ENCODE measurements at regions not wholly inside any gene's neighbourhood (a gene's known extent, or its start where the extent isn't known, plus 50 kb on each side); places are given as distances from the start of the nearest gene placed in this dataset.

DNA sequence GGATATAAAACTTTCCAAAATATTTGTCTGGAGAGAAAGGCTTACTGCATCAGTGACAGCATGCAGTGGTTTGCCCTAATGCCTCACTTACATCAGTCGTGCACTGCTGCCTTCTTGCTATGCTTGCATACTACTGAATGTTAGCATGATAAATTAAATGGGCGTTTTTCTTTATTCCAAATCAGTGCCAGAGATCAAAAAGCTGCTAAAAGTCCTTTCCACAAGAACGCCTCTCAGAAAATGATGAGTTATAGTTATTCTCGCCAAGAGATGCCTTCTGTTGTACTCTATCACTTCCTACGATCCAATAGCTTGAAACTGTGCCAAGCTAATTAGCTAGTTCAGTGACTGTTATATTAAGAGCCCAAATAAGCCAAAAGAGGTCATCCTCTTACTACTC is 345.8 kb upstream of the ROBO2 start:
- no peak for DNase-seq (ENCODE audit: low read depth)

DNA sequence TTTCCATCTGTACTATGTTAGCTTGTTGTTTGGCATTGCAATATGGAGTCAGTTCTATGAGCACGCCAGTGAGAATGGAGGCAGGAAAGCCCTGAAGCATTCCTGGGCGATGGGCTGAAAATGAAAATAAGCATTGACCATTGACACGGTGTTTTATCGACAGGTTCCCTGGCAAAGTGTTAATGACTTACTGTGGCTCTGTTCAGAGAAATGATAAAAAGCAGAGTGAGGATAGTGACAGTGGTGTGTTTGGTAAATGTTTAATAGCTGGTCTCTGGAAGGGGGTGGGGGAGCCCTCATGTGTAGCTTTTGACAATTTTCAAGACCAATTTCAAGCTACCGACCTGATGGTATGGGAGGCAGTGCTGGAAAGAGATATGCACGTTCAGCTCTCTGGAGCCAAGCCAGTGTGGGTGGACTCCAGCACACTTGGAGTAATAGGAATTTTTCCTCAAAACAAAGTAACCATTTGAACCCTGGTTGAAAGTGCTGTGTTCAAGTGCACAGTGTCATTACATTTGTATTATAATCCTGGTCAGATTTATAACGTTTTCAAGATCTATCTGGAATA is 341.7 kb upstream of the ROBO2 start:
- no peak for DNase-seq (ENCODE audit: low read depth)

DNA sequence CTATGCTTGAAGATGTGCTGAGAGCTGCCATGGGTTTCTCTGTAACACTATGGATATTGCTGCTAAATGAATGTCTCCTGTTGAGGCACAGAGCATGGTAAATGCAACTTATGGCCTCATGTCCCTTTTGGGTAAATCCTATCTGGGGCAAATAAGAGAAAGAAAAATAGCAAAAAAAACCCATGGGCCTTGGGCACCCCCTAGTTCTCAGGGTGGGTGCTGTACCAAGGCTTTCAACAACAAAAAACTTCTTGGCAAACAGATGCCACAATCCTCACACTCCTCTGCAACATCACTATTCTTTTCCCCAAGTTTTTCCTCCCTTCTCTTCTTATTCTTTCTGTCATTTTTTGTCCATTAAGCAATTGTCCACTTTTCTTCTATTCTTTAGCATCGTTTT is 340.1 kb upstream of the ROBO2 start:
- DNase-seq (ENCODE audit: low read depth), result no peak

DNA sequence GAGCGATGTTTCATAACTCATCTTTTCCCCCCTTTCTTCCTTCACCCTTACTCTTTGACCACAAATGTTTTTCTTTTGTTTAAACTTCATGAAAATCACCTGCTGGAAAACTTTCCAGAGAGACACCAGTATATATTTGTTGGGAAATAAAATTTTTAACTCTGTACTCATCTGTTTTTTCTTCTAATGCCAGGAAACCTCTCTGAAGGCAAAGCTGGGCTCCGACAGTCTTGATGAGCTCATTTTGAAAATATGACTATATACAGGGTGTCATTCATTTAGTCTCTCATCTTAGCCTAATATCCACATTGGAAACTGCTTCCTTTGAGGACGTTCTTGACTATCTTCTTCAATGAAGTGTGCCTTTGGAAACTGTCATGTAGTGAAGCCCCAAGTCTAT is 339.6 kb upstream of the ROBO2 start:
- DNase-seq (ENCODE audit: low read depth), result no peak

DNA sequence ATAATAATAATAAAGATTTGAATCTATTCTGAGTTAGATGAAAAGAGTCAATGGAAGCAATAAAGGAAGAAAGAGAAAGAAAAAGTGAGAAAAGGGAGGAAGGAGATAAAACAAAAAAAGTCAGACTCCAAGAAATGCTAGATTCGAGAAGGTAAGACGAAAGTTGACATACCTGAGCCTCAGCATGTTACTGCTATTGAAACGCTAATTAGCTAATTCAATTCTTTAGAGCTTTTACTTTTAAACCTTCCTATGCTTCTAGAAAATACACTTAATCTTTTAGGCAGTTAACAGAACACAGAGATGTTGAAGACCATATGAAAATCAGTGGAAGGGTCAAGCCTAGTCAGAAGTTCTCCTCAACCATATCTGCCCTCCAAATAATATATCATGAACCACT is 337.2 kb upstream of the ROBO2 start:
- DNase-seq (ENCODE audit: low read depth), result no peak

DNA sequence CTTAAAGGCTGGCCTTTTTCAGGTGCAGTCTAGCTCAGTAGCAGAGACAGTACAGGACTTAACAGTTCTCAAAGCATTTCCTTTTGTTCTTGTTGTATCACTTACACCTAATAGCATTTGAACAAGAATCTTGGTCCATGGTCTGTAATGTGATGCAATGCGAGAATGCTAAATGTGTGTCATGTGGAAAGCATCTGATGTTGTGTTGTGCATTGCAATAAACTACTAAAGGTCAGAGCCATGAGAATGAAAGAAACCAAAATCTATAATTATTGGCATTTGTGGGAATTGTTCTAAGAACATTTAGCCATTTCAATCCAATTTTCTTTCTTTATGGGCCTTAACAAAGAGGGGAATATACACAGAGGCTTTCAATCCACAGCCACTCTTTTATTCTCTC is 324.5 kb upstream of the ROBO2 start:
- no peak for DNase-seq (ENCODE audit: low read depth)

DNA sequence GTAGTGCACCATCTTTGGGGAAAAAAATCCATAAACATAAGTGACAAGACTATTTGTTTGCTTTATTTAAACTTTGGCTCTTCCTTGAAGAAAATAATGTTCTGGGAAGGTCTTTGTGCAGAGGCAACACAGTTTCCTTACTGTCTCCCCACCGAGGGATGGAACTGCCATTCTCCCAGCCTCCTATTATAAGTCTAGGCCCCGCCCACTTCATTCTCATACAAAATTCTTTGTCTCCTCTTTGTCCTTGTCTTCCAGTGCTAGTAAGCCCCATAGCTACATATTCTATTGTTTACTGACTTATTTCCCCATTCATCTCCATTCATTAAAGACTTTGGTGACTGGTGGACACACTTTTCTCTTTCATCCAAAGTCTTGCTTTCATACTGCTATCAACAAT is 316.5 kb upstream of the ROBO2 start:
- no peak for DNase-seq (ENCODE audit: low read depth)

DNA sequence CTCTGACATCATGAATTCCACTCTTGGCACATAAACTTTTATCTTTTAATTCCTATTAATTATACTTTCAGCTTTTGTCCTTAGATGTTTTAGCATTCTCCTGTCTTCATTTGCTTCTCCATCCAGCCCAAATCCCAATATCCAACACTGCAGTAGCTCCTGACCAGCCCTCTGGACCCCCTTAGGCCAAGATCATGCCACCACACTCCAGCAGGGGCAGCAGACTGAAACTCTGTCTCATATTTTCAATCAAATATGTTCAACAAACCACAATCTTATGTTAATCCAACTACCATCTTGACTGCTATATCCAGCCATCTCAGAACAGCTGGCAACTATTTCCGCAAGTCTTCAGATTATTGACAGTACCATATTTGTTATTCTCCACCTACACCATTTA is 315.8 kb upstream of the ROBO2 start:
- DNase-seq (ENCODE audit: low read depth), result no peak

DNA sequence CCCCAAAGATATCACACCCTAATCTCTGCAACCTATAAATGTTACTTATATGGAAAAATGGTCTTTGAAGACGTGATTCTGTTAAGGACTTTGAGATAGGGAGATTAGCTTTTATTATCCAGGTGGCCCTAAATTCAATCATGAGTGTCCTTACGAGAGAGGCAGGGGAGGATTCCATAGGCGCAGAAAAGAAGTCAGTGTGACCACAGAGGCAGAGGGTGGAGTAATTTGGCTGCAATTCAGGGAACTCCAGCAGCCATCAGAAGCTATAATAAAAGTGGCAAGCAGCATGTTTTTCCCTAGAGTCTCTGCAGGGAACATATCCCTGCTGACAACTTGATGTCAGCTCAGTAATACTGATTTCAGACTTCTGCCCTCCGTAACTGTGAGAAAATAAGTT is 315.2 kb upstream of the ROBO2 start:
- DNase-seq (ENCODE audit: low read depth), result no peak

DNA sequence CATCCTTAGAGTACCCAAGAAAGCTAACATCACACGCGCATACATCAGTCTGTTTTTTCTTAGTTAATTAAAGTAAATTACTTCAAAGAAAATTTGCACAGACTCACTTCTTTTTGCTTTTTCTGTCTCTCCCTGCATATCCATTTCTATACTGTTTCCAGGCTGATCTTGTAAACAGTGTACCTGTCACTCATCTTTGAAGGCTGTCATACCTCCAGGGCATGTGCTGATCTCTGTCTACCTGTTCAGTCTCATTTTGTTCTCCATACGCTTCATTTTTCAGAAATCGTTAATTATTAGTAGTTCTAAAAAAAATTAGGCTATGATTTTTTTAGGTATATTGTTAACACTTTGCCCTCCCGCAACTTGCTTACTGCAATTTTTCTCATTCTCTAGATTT is 313.9 kb upstream of the ROBO2 start:
- DNase-seq (ENCODE audit: low read depth), result no peak

DNA sequence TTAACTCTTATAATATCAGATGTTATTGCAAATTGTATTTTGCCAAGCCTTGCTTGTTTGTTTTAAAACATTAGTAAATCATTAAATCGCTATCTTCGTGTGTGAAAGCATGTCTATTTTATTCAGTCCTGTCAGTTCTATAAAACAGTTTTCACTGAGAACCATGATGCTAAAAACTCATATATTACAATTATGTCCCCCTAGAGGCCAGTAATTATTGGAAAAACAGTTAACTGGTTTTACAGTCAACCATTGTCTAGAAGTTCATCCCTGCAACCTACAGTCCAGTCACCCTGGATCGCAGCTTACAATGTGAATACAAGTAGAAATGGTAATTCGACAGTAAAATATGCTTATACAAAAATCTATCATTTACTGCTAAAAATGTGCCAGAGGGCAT is 311.5 kb upstream of the ROBO2 start:
- DNase-seq (ENCODE audit: low read depth), result no peak

DNA sequence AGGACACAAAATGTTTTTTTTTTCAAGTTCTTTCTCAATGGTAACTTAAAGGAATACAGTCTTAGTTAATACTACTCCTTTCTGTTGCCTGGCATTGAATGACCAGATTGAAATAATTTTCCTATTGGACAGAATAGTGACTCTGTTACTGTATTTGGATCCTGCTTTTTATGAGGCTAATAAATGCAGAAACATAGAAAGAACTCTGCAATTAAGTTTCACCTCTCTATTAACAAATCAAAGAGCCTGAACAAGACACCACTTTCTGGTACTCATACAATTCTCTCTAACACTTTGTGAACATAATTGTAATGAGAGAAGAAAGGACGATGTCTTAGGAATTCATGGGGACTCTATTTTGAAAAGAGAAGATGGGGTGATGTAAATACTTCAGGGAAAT is 308.4 kb upstream of the ROBO2 start:
- DNase-seq (ENCODE audit: low read depth), result no peak

DNA sequence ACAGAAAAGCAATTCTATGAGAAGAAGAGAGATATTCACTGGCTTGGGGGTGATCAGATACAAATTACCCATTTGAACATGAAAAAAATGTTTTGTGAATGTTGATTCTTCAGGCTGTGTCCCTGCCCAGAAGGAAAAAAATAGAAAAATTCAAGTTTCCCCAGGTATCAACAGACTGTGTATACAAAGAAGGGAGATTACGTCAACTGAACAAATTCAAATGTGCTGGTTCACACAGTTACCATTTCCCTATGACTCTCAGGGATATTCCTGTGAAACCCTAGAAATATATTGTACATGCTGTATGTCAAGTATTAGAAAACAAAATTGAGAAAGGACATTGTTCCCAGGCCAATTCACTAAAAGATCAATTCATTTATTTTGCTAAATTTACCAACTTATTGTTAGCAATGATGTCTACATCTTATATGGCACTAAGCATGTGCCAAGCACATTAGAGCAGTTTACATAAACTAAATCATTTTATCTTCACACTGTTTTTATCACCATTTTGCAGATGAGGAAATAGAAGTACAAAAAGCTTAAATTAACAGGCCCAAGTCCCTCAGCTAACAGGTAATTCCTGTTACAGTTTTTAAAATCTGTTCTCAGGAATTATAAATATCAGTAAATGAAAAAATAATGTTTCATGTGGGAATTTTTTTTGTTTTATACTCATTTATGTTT is 306.7 kb upstream of the ROBO2 start:
- no peak for DNase-seq (ENCODE audit: low read depth)

DNA sequence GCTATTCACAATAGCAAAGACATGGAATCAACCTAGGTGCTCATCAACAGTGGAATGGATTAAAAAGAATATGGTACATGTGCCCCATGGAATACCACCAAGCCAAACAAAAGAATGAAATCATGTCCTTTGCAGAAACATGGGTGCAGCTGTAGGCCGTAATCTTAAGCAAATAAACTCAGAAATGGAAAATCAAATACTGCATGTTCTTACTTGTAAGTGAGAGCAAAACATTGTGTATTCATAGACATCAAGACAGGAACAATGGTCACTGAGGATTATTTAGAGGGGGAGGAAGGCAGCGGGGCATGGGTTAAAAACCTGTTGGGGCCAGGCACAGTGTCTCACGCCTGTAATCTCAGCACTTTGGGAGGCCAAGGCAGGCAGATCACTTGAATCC is 304.7 kb upstream of the ROBO2 start:
- no peak for DNase-seq (ENCODE audit: low read depth)

DNA sequence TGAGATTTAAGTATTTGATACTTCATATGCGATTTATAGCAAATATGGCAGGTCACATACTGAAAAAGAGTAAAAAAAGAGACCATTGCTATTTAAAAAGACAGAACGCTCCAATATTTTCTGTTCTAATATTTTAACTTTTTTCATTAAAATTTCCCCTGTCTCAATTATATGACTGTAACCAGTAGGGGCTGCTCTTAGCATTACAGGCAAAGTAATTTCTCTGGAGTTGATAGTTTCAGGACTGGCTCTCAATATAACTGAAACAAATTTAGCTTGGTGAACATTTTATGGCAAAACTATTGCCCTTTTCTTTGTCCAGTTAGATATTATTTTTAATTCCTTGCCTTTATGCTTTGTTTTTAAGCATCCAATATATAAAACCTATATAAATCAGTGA is 286.3 kb upstream of the ROBO2 start:
- no peak for DNase-seq (ENCODE audit: low read depth)

DNA sequence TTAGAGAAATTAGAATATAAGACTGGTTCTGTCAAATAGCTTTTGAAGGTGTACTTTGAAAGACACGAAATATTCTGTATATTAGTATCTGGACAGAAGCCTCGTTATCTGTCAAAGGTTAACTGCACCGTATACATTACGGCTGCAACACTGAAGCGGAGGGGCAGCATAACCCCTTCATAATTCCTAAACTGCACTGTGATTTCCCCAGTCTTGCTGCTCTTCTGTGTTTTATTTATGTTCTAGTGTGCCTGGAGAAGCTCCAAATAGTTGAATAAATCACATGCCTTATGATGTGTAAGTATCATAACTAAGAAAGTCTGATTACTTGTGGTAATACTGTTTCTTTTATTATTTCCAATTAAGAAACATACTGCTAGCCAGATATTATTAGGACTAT is 285.7 kb upstream of the ROBO2 start:
- no peak for DNase-seq (ENCODE audit: low read depth)

DNA sequence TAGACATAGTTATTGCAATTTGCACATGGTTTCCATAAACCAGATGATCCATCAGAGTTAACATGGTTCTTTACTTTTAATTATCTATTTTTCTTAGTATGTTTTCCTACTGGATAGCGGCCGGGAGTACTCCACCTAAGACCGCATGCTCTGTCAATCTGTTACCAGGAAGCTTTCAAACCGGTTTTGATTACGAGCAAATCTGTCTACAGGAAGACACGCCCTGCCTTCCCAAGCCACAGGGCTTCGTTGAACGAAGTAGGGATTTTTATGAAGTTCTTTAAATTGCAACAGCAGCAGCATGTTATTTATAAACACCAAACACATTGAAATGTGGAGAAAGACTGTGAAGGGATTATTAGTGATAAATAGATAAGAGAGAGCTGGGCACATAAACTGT is 283.3 kb upstream of the ROBO2 start:
- no peak for DNase-seq (ENCODE audit: low read depth)

DNA sequence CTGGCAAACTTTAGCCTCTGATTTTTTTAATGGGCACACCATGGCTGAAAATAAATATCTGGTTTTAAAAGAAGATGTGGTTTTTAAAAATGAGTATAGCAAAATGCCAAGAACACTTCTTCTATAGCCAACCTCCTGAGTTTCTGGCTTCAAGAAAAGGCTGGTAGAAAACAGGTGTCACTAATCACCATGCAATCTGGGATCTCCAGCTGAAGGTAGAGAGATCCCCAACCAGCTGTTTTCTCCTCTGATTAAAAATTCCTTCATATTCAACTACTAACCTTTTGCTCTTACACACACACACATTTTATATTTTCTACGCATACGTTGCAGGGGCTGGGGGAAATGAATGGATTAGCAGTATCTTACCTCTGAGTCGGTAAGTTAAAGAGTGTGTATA is 279.6 kb upstream of the ROBO2 start:
- DNase-seq (ENCODE audit: low read depth), result no peak

DNA sequence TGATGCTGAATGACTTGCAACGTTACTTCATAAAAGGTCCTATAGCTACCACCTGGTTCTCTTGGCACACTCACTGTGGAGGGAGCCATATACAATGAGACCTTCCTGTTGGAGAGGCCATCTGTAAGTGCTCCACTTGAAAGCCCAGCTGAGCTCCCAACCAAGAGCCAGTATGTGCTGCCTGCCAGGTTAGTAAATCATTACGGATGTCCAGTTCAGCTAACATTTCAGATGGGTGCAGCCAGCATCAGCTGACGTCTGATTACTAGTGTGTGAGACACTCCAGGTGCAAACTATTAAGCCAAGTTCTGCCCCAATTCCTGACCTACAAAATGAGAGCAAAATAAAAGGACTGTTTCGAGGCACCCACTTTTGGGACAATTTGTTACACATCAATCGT is 274.4 kb upstream of the ROBO2 start:
- no peak for DNase-seq (ENCODE audit: low read depth)

DNA sequence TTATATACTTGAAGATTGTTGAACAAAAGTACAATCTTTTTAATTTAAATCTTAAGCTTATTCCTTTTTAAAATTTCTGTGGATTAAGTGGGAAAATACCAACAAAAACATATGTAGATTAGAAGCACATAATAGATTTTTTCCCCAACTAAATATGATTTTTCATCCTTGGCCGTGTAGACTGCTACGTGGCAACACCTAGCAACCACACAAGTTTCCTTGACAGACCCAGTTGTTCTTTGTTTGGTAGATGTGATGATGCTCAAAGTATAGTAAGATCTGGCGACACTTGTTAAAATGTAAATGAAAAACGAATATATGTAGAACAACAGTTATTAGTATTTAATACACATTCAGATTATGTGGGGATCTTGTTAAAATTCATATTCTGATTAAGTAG is 271.0 kb upstream of the ROBO2 start:
- DNase-seq (ENCODE audit: low read depth), result no peak

DNA sequence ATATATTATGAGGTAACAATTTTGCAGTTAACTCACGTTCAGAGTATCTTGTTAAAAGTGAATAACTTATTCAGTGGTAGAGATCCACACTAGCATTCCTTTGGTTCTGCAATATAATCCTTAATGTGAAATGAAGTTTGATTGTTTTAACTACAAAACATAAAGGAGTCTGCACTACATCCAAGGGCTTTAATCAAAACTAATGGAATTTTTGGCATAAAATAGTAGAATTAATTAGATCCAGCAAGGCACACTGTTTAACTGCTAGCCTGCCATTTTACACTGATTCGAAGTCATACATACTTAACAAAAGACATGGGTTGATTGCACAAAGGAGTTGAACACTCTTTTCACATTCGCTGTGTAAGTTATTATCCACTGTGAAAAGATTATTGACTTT is 263.0 kb upstream of the ROBO2 start:
- DNase-seq (ENCODE audit: low read depth), result no peak

DNA sequence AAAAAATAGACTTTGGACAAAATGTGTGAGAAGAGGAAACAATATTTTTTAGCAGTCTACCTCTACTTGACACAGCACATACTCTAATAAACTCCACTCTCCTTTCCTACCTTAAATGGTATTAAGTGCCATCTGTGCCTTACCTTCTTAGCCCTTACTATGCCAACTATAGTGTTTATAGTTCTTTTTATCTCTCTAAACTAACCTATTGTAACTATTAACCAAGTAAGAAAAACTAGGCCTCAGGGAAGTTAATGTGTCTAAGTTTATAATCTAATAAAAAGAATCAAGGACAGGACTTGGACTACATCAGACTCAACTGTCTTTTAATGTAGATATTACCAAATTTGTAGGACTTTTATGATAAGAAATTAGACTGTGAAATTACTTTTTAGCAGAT is 251.7 kb upstream of the ROBO2 start:
- DNase-seq (ENCODE audit: low read depth), result no peak

DNA sequence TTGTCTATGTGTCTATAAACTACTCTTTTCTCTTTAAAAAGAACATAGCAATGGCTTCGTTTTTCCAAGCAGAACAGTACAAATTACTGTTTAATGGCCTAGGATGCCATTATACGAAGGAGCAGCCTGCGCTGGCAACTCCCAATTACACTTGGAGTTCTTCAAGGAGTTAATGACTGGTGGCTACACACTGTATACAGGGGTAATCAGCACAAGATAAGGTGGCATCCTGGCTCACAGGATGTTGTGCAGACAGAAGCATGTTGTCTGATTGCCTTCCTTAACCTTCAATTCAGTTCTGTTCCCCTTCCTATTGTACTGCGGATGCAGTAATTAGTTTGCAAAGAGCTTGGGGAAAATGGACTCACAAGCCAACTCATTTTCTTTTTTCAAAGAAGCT is 250.7 kb upstream of the ROBO2 start:
- DNase-seq (ENCODE audit: low read depth), result no peak

DNA sequence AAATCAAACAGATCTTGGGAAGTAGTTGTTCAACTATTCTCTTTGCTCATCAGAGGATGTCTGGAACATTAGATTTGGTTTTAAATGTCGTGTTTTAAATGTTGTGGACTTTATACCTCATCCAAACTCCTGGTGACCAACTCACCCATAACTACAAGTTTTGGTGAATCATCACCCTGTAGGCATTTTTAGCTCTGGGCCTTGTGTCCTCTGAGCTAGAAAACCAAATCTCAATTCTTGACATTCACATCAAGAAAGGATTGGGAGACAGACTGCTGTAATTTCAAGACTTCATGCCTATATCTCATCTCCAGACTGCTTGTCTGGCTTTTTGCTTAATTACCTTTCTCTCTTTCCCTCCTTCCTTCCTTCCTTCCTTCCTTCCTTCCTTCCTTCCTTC is 228.5 kb upstream of the ROBO2 start:
- DNase-seq (ENCODE audit: low read depth), result no peak
